Stimulated activated naive CD8-positive, alpha-beta T cell treated with anti-CD3 and anti-CD28 coated beads, Interleukin-15, amount 100 ng/mL, for 72 hours (primary cell): ENCODE measurements at regions not wholly inside any gene's neighbourhood (a gene's known extent, or its start where the extent isn't known, plus 50 kb on each side); places are given as distances from the start of the nearest gene placed in this dataset.

ENCODE experiments used
- ATAC-seq: fragments of 150-1000 bp; cut with Tn5 transposase; 2 replicates; pipeline ENCODE4 v1.10.0; 2021; ENCODE audit warnings: mild to moderate bottlenecking, moderate library complexity
- DNase-seq, 2 donors: peaks; one replicate each; pipeline ENCODE4 v3.0.0; 2021 to 2022
- H3K27ac Mint-ChIP-seq, 2 donors: one replicate each; pipeline ENCODE4 v1.8.0; 2022; ENCODE audit warnings: mild to moderate bottlenecking in 2 of 2, mixed read lengths in 2 of 2, moderate library complexity in 2 of 2
- H3K27me3 Mint-ChIP-seq: one replicate; pipeline ENCODE4 v1.8.0; 2022; ENCODE audit warnings: mixed read lengths
- H3K4me1 Mint-ChIP-seq: one replicate; pipeline ENCODE4 v1.8.0; 2022; ENCODE audit warnings: mild to moderate bottlenecking, mixed read lengths
- H3K4me3 Mint-ChIP-seq, 2 donors: one replicate each; pipeline ENCODE4 v1.8.0; 2022; ENCODE audit warnings: mild to moderate bottlenecking in 2 of 2, mixed read lengths in 2 of 2, moderate library complexity in 1 of 2
- H3K9me3 Mint-ChIP-seq, 2 donors: one replicate each; pipeline ENCODE4 v1.8.0; 2022; ENCODE audit warnings: mixed read lengths in 2 of 2

DNA sequence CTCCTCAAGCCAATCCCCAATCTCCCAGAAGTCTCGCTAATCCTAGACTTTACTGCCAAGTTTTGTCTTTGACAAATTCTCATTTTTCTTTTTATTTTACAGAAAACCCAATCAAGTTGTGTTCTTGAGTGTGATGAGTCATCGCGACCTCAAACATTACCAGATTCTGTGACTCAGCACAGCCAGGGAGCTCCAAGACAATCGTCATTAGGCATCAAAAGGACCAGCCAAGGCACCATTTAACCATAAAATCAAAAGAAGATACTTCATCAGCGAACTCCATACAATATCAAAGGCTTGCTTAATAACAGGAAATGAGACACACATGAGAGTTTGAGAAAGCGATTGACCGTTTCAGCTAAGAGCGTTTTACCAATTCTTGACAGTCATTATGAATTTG is 146.2 kb upstream of the AGAP1 start:
- H3K4me1 Mint-ChIP-seq = no peaks in the 10 kb centered on the region
- no peak for DNase-seq
- H3K4me3 Mint-ChIP-seq = no peak overlapping the region
- no peak overlapping the region for H3K27ac Mint-ChIP-seq
- ATAC-seq = no peak
- H3K9me3 Mint-ChIP-seq = peaks cover 0 to 6% of the 10 kb centered on the region in 2 donors
- peaks cover 29% of the 10 kb centered on the region for H3K27me3 Mint-ChIP-seq

GRCh38 chr2:235348329-235348728 is 145.5 kb upstream of the AGAP1 start:
- Mint-ChIP-seq H3K27me3 (peaks cover 35% of the 10 kb centered on the region), H3K27ac (no peak overlapping the region), H3K4me1 (no peaks in the 10 kb centered on the region), H3K9me3 (peaks cover 0 to 6% of the 10 kb centered on the region in 2 donors), H3K4me3 (no peak overlapping the region)
- ATAC-seq (no peak), DNase-seq (no peak)

GRCh38 chr2:235350234-235350633 is 143.6 kb upstream of the AGAP1 start:
- peaks cover 0 to 6% of the 10 kb centered on the region in 2 donors for H3K9me3 Mint-ChIP-seq
- ATAC-seq (no peak), DNase-seq (no peak)
- peaks cover 36% of the 10 kb centered on the region for H3K27me3 Mint-ChIP-seq
- no peak overlapping the region for H3K4me3 Mint-ChIP-seq
- no peak overlapping the region for H3K27ac Mint-ChIP-seq
- H3K4me1 Mint-ChIP-seq = no peaks in the 10 kb centered on the region

- no peak for ATAC-seq
- H3K9me3 Mint-ChIP-seq = peaks cover 0 to under 1% of the 10 kb centered on the region in 2 donors
- DNase-seq = no peak
- peaks cover 29% of the 10 kb centered on the region for H3K27me3 Mint-ChIP-seq
- no peak overlapping the region for H3K27ac Mint-ChIP-seq
- no peak overlapping the region for H3K4me3 Mint-ChIP-seq
- no peaks in the 10 kb centered on the region for H3K4me1 Mint-ChIP-seq
Observed at GRCh38 chr2:235352541-235352940, 141.3 kb upstream of the AGAP1 start.

DNA sequence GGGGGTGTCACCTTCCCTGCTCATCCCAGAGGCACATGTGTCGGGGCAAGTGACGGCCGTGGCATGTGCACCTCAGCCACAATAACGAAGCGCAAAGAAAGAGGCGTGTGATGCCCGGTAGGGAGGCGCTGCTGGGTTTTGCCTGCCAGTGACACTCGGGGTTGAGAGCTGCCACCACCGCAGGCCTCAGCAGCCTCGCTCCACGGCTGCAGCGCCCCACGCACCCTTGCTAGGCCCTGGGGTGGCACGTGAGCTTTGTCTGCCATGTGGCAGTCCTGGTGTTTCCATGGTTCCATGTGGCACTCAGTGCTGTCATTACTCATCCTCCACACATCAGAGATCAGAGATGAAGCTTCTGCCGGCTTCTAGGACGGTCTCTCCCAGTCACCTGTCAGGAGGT is 136.0 kb upstream of the AGAP1 start:
- Mint-ChIP-seq H3K27ac (no peak overlapping the region), H3K4me3 (no peak overlapping the region), H3K27me3 (peaks cover 13% of the 10 kb centered on the region), H3K9me3 (no peaks in the 10 kb centered on the region), H3K4me1 (no peaks in the 10 kb centered on the region)
- DNase-seq (no peak), ATAC-seq (no peak)

DNA sequence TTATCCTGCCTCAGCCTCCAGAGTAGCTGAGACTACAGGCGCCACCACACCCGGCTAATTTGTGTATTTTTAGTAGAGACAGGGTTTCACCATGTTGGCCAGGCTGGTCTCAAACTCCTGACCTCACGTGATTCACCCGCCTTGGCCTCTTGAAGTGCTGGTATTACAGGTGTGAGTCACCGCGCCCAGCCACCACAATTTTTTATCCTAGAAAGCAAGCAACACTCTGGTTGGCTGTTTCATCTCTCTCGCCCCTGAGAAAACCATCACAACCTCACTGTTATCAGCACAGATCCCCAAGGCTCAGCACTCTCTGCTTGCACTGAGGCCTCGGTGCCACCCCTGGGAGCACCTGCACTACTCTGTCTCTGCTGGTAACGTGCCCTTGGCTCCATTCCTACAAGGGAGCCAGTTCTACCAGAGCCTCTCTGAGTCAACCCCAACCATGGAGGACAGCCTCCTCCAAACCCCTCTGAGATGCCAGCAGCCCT is 134.8 kb upstream of the AGAP1 start:
- DNase-seq = no peak
- H3K4me1 Mint-ChIP-seq = no peaks in the 10 kb centered on the region
- H3K4me3 Mint-ChIP-seq = no peak overlapping the region
- H3K9me3 Mint-ChIP-seq = no peaks in the 10 kb centered on the region
- no peak for ATAC-seq
- H3K27me3 Mint-ChIP-seq = peaks cover 8% of the 10 kb centered on the region
- no peak overlapping the region for H3K27ac Mint-ChIP-seq

- H3K4me1 Mint-ChIP-seq = no peaks in the 10 kb centered on the region
- no peak for ATAC-seq
Observed at GRCh38 chr2:235360446-235360845, 133.4 kb upstream of the AGAP1 start.

DNA sequence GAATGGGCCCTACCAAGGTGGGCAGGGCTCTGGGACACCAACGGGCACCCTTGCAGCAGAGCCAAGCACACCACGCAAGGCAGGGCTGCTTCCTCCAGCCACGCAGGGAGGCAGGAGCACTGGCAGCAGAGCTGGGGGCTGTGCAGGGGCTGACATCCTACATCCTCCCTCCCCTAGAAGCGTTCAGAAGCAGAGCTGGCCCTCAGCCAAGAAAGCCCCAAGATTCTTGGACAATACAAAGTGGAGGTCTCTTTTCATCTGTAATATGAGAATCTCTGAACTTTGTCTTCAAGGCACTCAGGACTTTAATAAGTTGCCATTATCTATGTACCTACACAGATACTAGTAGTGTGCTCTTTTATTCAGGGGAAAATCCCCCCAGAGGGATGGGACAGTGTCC is 128.1 kb upstream of the AGAP1 start:
- no peaks in the 10 kb centered on the region for H3K4me1 Mint-ChIP-seq
- H3K27me3 Mint-ChIP-seq = peaks cover 2% of the 10 kb centered on the region
- DNase-seq (no peak), ATAC-seq (no peak)
- no peaks in the 10 kb centered on the region for H3K9me3 Mint-ChIP-seq
- no peak overlapping the region for H3K27ac Mint-ChIP-seq
- H3K4me3 Mint-ChIP-seq = no peak overlapping the region

More at GRCh38 chr2:235360446-235360845, 133.4 kb upstream of the AGAP1 start:
- Mint-ChIP-seq H3K9me3 (no peaks in the 10 kb centered on the region), H3K4me3 (no peak overlapping the region), H3K27ac (no peak overlapping the region), H3K27me3 (peaks cover 8% of the 10 kb centered on the region)
- no peak for DNase-seq

DNA sequence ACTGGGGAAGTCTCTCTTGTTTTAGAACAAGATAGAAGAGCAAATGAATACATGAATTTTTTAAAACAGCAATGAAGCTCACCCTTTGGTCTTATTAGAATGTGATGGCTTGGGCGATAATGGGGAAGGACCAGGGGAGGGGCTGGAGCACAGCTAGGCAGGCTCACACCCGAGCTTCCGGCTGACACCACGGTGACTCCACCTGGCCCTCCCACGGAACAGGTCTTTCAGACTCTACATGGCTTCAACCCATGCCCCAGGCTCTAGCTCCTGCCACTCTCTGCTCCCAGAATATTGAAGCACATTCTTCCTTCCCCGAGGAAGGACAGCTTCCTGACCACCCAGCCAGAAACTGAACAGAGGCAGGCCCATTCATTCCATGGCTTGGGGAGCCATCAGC is 127.5 kb upstream of the AGAP1 start:
- Mint-ChIP-seq H3K4me3 (no peak overlapping the region), H3K27ac (no peak overlapping the region), H3K9me3 (no peaks in the 10 kb centered on the region), H3K4me1 (no peaks in the 10 kb centered on the region), H3K27me3 (peaks cover 9% of the 10 kb centered on the region)
- DNase-seq (no peak), ATAC-seq (no peak)

DNA sequence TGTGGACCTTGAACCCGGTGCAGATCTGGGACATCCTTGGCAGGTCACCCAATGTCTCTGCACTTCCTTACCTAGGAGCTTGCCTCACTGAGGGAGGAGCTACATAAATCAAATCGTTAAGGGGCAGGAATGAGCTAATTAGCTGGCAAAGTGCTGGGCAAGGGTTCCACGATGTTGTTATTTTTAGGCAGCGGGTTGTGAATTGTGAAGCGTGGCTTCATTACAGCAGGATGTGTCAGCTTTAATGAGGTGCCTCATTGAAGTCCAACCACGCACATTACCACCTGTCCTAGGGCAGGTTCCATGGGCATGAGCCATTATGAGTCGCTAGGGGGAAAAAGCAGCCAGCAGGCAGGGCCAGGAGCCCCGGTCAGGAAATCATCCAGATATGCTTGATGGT is 127.0 kb upstream of the AGAP1 start:
- no peaks in the 10 kb centered on the region for H3K4me1 Mint-ChIP-seq
- peaks cover 10% of the 10 kb centered on the region for H3K27me3 Mint-ChIP-seq
- DNase-seq = no peak
- H3K27ac Mint-ChIP-seq = no peak overlapping the region
- no peaks in the 10 kb centered on the region for H3K9me3 Mint-ChIP-seq
- H3K4me3 Mint-ChIP-seq = no peak overlapping the region
- no peak for ATAC-seq

GRCh38 chr2:235371018-235371417 is 122.8 kb upstream of the AGAP1 start:
- DNase-seq (no peak), ATAC-seq (no peak)
- Mint-ChIP-seq H3K27me3 (peaks cover 17% of the 10 kb centered on the region), H3K27ac (no peak overlapping the region), H3K4me3 (no peak overlapping the region), H3K4me1 (no peaks in the 10 kb centered on the region), H3K9me3 (no peaks in the 10 kb centered on the region)

- Mint-ChIP-seq H3K4me3 (no peak overlapping the region), H3K27ac (no peak overlapping the region), H3K27me3 (peaks cover 24% of the 10 kb centered on the region), H3K9me3 (no peaks in the 10 kb centered on the region), H3K4me1 (no peaks in the 10 kb centered on the region)
- DNase-seq (no peak), ATAC-seq (no peak)
Observed at GRCh38 chr2:235373171-235373570, 120.7 kb upstream of the AGAP1 start.

- Mint-ChIP-seq H3K4me1 (no peaks in the 10 kb centered on the region), H3K27ac (no peak overlapping the region), H3K9me3 (no peaks in the 10 kb centered on the region), H3K27me3 (peaks cover 19% of the 10 kb centered on the region), H3K4me3 (no peak overlapping the region)
- ATAC-seq (no peak), DNase-seq (no peak)
Observed at GRCh38 chr2:235377176-235377575, 116.7 kb upstream of the AGAP1 start.

- no peak for ATAC-seq
- H3K4me3 Mint-ChIP-seq = no peak overlapping the region
- H3K4me1 Mint-ChIP-seq = no peaks in the 10 kb centered on the region
- no peak overlapping the region for H3K27ac Mint-ChIP-seq
- H3K9me3 Mint-ChIP-seq = no peaks in the 10 kb centered on the region
- DNase-seq = no peak
- peaks cover 19% of the 10 kb centered on the region for H3K27me3 Mint-ChIP-seq
Observed at GRCh38 chr2:235378246-235378645, 115.6 kb upstream of the AGAP1 start.

GRCh38 chr2:235378944-235379343 is 114.9 kb upstream of the AGAP1 start:
- Mint-ChIP-seq H3K27me3 (peaks cover 19% of the 10 kb centered on the region), H3K27ac (no peak overlapping the region), H3K9me3 (no peaks in the 10 kb centered on the region), H3K4me1 (no peaks in the 10 kb centered on the region), H3K4me3 (no peak overlapping the region)
- DNase-seq (no peak), ATAC-seq (no peak)

- Mint-ChIP-seq H3K4me3 (no peak overlapping the region), H3K4me1 (no peaks in the 10 kb centered on the region), H3K9me3 (no peaks in the 10 kb centered on the region), H3K27me3 (peaks cover 20% of the 10 kb centered on the region), H3K27ac (no peak overlapping the region)
- ATAC-seq (no peak), DNase-seq (no peak)
Observed at GRCh38 chr2:235381261-235381912, 112.5 kb upstream of the AGAP1 start.

- no peak for ATAC-seq
Observed at GRCh38 chr2:235382179-235382578, 111.7 kb upstream of the AGAP1 start.

More at GRCh38 chr2:235382179-235382578, 111.7 kb upstream of the AGAP1 start:
- Mint-ChIP-seq H3K9me3 (no peaks in the 10 kb centered on the region), H3K4me3 (no peak overlapping the region), H3K27me3 (peaks cover 23% of the 10 kb centered on the region), H3K4me1 (no peaks in the 10 kb centered on the region), H3K27ac (no peak overlapping the region)
- no peak for DNase-seq
